ENCODE measurements at regions not wholly inside any gene's neighbourhood (a gene's known extent, or its start where the extent isn't known, plus 50 kb on each side); places are given as distances from the start of the nearest gene placed in this dataset.

GRCh38 chr3:87710028-87710427 lies 348.8 kb downstream of the CGGBP1 start:
- H3K9me3 ChIP-seq (ENCODE audit: control insufficient read depth, low read length): peaks cover 5% of the 10 kb centered on the region
- H2BK120ac ChIP-seq (ENCODE audit: low read depth, low read length): no peak overlapping the region
- H2BK5ac ChIP-seq (ENCODE audit: low read depth, low read length, poor library complexity, severe bottlenecking): no peak overlapping the region
- H3K4me1 ChIP-seq (ENCODE audit: control insufficient read depth, insufficient read depth, low read depth, low read length): no peaks in the 10 kb centered on the region
- H3K79me1 ChIP-seq (replicated peaks; ENCODE audit: low read length, poor library complexity, severe bottlenecking): no peaks in the 10 kb centered on the region
- H4K91ac ChIP-seq (ENCODE audit: low read length): no peak overlapping the region
- H4K8ac ChIP-seq (ENCODE audit: low read length): no peak overlapping the region
- H3K4me3 ChIP-seq (ENCODE audit: insufficient read depth in 1 of 2, low read depth in 1 of 2, low read length in 2 of 2): no peak overlapping the region
- no peak overlapping the region for H2AFZ ChIP-seq (ENCODE audit: low read depth, low read length)
- no peak overlapping the region for H3K9ac ChIP-seq (ENCODE audit: low read length)
- no peak for DNase-seq
- H3K18ac ChIP-seq (ENCODE audit: low read depth in 1 of 2, low read length in 2 of 2): no peak overlapping the region
- no peaks in the 10 kb centered on the region for H3K36me3 ChIP-seq (ENCODE audit: control insufficient read depth in 1 of 2, insufficient read depth in 2 of 2, low read depth in 1 of 2, low read length in 2 of 2)
- no peak overlapping the region for H3K4ac ChIP-seq (ENCODE audit: low read depth in 1 of 2, low read length in 2 of 2)
- H3K27me3 ChIP-seq (ENCODE audit: control insufficient read depth in 1 of 2, insufficient read depth in 1 of 2, low read length in 2 of 2): no peaks in the 10 kb centered on the region
- no peak overlapping the region for H2AK5ac ChIP-seq (ENCODE audit: low read length, severe bottlenecking)
- H3K4me2 ChIP-seq (ENCODE audit: low read length, poor library complexity, severe bottlenecking): no peak overlapping the region
- H2BK15ac ChIP-seq (ENCODE audit: low read depth, poor library complexity, severe bottlenecking): no peak overlapping the region
- H3K27ac ChIP-seq (ENCODE audit: low read length, poor library complexity, severe bottlenecking): no peak overlapping the region
- H2BK12ac ChIP-seq (ENCODE audit: low read length in 2 of 2): no peak overlapping the region
- H3K14ac ChIP-seq (ENCODE audit: low read length in 2 of 2): no peak overlapping the region
- H3K23ac ChIP-seq (ENCODE audit: low read length in 2 of 2): no peak overlapping the region

GRCh38 chr3:87706176-87706575 lies 352.6 kb downstream of the CGGBP1 start:
- Histone ChIP-seq H2BK15ac (ENCODE audit: low read depth, poor library complexity, severe bottlenecking) (no peak overlapping the region), H4K91ac (ENCODE audit: low read length) (no peak overlapping the region), H3K36me3 (ENCODE audit: control insufficient read depth in 1 of 2, insufficient read depth in 2 of 2, low read depth in 1 of 2, low read length in 2 of 2) (no peaks in the 10 kb centered on the region), H3K4me2 (ENCODE audit: low read length, poor library complexity, severe bottlenecking) (no peak overlapping the region), H3K9me3 (ENCODE audit: control insufficient read depth, low read length) (peaks cover 5% of the 10 kb centered on the region), H3K4me3 (ENCODE audit: insufficient read depth in 1 of 2, low read depth in 1 of 2, low read length in 2 of 2) (no peak overlapping the region), H2BK12ac (ENCODE audit: low read length in 2 of 2) (no peak overlapping the region), H3K4ac (ENCODE audit: low read depth in 1 of 2, low read length in 2 of 2) (no peak overlapping the region), H2AFZ (ENCODE audit: low read depth, low read length) (no peak overlapping the region), H3K18ac (ENCODE audit: low read depth in 1 of 2, low read length in 2 of 2) (no peak overlapping the region), H2BK5ac (ENCODE audit: low read depth, low read length, poor library complexity, severe bottlenecking) (no peak overlapping the region), H4K8ac (ENCODE audit: low read length) (no peak overlapping the region), H2AK5ac (ENCODE audit: low read length, severe bottlenecking) (no peak overlapping the region), H3K9ac (ENCODE audit: low read length) (no peak overlapping the region), H3K14ac (ENCODE audit: low read length in 2 of 2) (no peak overlapping the region), H3K4me1 (ENCODE audit: control insufficient read depth, insufficient read depth, low read depth, low read length) (no peaks in the 10 kb centered on the region), H2BK120ac (ENCODE audit: low read depth, low read length) (no peak overlapping the region), H3K27me3 (ENCODE audit: control insufficient read depth in 1 of 2, insufficient read depth in 1 of 2, low read length in 2 of 2) (no peaks in the 10 kb centered on the region), H3K27ac (ENCODE audit: low read length, poor library complexity, severe bottlenecking) (no peak overlapping the region), H3K79me1 (replicated peaks; ENCODE audit: low read length, poor library complexity, severe bottlenecking) (no peaks in the 10 kb centered on the region), H3K23ac (ENCODE audit: low read length in 2 of 2) (no peak overlapping the region)
- DNase-seq: no peak
- no CpG with 5 or more reads among the region's 2 CpGs for WGBS

DNA sequence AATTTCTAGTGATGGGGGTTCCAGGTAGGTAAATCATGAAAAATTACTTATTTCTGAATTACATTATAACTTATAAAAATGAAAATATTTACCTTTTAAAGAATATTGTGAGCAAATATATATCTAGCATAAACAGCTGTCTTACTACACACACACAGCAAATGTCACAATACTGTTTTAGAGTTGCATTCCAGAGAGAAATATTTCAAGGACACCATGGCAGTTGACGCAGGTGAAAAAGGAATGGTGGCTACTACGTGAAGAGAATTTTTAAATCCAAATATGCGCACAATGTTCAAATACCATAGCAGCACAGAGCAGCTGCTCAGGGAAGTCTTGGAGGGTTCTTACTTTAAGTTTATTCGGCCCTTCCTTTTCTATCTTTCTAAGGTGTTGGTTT lies 356.2 kb downstream of the CGGBP1 start:
- Histone ChIP-seq H3K27me3 (ENCODE audit: control insufficient read depth in 1 of 2, insufficient read depth in 1 of 2, low read length in 2 of 2) (no peaks in the 10 kb centered on the region), H3K23ac (ENCODE audit: low read length in 2 of 2) (no peak overlapping the region), H3K4me2 (ENCODE audit: low read length, poor library complexity, severe bottlenecking) (no peak overlapping the region), H3K4me3 (ENCODE audit: insufficient read depth in 1 of 2, low read depth in 1 of 2, low read length in 2 of 2) (no peak overlapping the region), H3K4ac (ENCODE audit: low read depth in 1 of 2, low read length in 2 of 2) (no peak overlapping the region), H2BK12ac (ENCODE audit: low read length in 2 of 2) (no peak overlapping the region), H2BK120ac (ENCODE audit: low read depth, low read length) (no peak overlapping the region), H4K8ac (ENCODE audit: low read length) (no peak overlapping the region), H3K79me1 (replicated peaks; ENCODE audit: low read length, poor library complexity, severe bottlenecking) (no peaks in the 10 kb centered on the region), H3K36me3 (ENCODE audit: control insufficient read depth in 1 of 2, insufficient read depth in 2 of 2, low read depth in 1 of 2, low read length in 2 of 2) (no peaks in the 10 kb centered on the region), H3K4me1 (ENCODE audit: control insufficient read depth, insufficient read depth, low read depth, low read length) (no peaks in the 10 kb centered on the region), H3K14ac (ENCODE audit: low read length in 2 of 2) (no peak overlapping the region), H2BK15ac (ENCODE audit: low read depth, poor library complexity, severe bottlenecking) (no peak overlapping the region), H3K9ac (ENCODE audit: low read length) (no peak overlapping the region), H2BK5ac (ENCODE audit: low read depth, low read length, poor library complexity, severe bottlenecking) (no peak overlapping the region), H2AFZ (ENCODE audit: low read depth, low read length) (no peak overlapping the region), H2AK5ac (ENCODE audit: low read length, severe bottlenecking) (no peak overlapping the region), H4K91ac (ENCODE audit: low read length) (no peak overlapping the region), H3K27ac (ENCODE audit: low read length, poor library complexity, severe bottlenecking) (no peak overlapping the region), H3K9me3 (ENCODE audit: control insufficient read depth, low read length) (peaks cover 5% of the 10 kb centered on the region), H3K18ac (ENCODE audit: low read depth in 1 of 2, low read length in 2 of 2) (no peak overlapping the region)
- 83% methylated on average over 2 of the region's 4 CpGs for WGBS
- no peak for DNase-seq

DNA sequence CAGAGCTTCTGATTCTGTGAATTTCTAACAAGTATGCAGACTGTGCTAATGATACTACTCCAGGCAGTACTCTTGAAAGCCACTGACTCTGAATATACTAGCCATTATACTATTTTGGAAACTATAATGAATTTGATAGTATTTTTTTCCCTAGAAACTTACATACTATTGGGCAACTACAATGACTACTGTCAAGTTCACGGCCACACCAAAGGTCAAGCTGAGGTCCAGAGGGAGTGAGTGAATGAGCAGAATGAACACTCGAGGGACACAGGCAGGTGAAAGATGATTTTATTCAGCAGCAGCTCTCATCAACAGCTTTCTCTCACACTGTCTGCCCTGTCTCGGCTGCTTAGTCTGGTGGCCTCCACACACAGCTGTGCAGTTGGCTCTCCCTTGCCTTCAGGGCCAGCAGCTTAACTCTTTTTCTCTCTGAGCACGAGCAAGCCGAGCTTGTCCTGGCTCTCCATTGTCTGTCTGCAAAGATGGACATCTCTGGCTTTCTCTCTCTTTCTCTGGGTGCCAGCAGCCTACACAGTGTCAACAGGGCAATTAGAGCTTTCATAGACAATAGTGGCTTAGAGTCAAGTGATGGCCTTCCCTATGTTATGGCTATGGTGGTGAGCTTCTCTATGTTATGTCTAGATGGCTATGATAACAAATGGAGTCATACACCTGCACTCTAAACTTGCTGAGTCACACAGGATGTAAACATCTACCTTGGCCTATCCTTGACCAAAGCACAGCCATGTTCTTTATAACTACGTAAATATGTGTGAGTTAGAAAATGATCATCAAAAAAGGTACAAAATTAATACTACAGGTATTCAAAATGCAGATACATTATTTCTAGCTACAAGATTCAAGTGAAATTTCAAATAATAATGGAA lies 362.4 kb downstream of the CGGBP1 start:
- Histone ChIP-seq H3K4me3 (ENCODE audit: insufficient read depth in 1 of 2, low read depth in 1 of 2, low read length in 2 of 2) (no peak overlapping the region), H3K36me3 (ENCODE audit: control insufficient read depth in 1 of 2, insufficient read depth in 2 of 2, low read depth in 1 of 2, low read length in 2 of 2) (no peaks in the 10 kb centered on the region), H2AFZ (ENCODE audit: low read depth, low read length) (no peak overlapping the region), H2BK5ac (ENCODE audit: low read depth, low read length, poor library complexity, severe bottlenecking) (no peak overlapping the region), H2BK15ac (ENCODE audit: low read depth, poor library complexity, severe bottlenecking) (no peak overlapping the region), H3K9ac (ENCODE audit: low read length) (no peak overlapping the region), H2AK5ac (ENCODE audit: low read length, severe bottlenecking) (no peak overlapping the region), H3K4ac (ENCODE audit: low read depth in 1 of 2, low read length in 2 of 2) (no peak overlapping the region), H3K79me1 (replicated peaks; ENCODE audit: low read length, poor library complexity, severe bottlenecking) (no peaks in the 10 kb centered on the region), H3K4me2 (ENCODE audit: low read length, poor library complexity, severe bottlenecking) (no peak overlapping the region), H3K4me1 (ENCODE audit: control insufficient read depth, insufficient read depth, low read depth, low read length) (no peaks in the 10 kb centered on the region), H3K23ac (ENCODE audit: low read length in 2 of 2) (no peak overlapping the region), H3K27me3 (ENCODE audit: control insufficient read depth in 1 of 2, insufficient read depth in 1 of 2, low read length in 2 of 2) (no peaks in the 10 kb centered on the region), H2BK12ac (ENCODE audit: low read length in 2 of 2) (no peak overlapping the region), H3K14ac (ENCODE audit: low read length in 2 of 2) (no peak overlapping the region), H3K27ac (ENCODE audit: low read length, poor library complexity, severe bottlenecking) (no peak overlapping the region), H4K8ac (ENCODE audit: low read length) (no peak overlapping the region), H3K18ac (ENCODE audit: low read depth in 1 of 2, low read length in 2 of 2) (no peak overlapping the region), H4K91ac (ENCODE audit: low read length) (no peak overlapping the region), H3K9me3 (ENCODE audit: control insufficient read depth, low read length) (no peaks in the 10 kb centered on the region), H2BK120ac (ENCODE audit: low read depth, low read length) (no peak overlapping the region)
- DNase-seq: no peak
- WGBS: 68% methylated on average over 5 of the region's 6 CpGs
